ENCODE measurements at regions not wholly inside any gene's neighbourhood (a gene's known extent, or its start where the extent isn't known, plus 50 kb on each side); places are given as distances from the start of the nearest gene placed in this dataset.

DNA sequence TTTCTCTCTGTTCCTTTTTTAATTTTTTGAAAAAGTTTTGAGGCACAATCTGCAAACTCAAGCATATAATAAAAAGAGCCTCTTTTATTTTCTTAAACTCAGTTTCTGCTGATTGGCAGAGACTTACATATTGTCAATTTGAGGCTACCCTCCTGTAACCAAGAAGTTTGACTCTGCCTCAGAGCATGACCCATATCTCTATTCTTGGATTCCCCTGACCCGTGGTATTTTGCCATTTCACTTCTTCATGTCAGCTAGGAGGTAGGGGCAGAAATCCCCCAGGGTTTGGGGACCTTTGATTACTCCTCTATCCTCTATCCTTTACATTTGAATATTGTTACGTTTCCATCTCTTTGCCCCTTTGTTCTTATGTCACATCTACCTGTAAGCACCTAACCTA is 479.1 kb upstream of the ALCAM start:
- TF ChIP-seq, protein P1, sequence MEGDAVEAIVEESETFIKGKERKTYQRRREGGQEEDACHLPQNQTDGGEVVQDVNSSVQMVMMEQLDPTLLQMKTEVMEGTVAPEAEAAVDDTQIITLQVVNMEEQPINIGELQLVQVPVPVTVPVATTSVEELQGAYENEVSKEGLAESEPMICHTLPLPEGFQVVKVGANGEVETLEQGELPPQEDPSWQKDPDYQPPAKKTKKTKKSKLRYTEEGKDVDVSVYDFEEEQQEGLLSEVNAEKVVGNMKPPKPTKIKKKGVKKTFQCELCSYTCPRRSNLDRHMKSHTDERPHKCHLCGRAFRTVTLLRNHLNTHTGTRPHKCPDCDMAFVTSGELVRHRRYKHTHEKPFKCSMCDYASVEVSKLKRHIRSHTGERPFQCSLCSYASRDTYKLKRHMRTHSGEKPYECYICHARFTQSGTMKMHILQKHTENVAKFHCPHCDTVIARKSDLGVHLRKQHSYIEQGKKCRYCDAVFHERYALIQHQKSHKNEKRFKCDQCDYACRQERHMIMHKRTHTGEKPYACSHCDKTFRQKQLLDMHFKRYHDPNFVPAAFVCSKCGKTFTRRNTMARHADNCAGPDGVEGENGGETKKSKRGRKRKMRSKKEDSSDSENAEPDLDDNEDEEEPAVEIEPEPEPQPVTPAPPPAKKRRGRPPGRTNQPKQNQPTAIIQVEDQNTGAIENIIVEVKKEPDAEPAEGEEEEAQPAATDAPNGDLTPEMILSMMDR (IDR thresholded peaks at IDR 0.05), result no peak
- no peak for TF ChIP-seq POLR2A (IDR thresholded peaks at IDR 0.05)
